GM19035 (cell line): ENCODE measurements at regions not wholly inside any gene's neighbourhood (a gene's known extent, or its start where the extent isn't known, plus 50 kb on each side); places are given as distances from the start of the nearest gene placed in this dataset.
"Not testable (repeated sequence)": the region's sequence is repeated elsewhere in the genome, so short reads cannot be mapped to it uniquely, and the experiment has no call there.

Experiments used
- ATAC-seq: cut with Tn5 transposase; IDR thresholded peaks from one replicate; pipeline ENCODE4 v1.9.1; 2021; ENCODE audit not compliant: unreplicated experiment

DNA sequence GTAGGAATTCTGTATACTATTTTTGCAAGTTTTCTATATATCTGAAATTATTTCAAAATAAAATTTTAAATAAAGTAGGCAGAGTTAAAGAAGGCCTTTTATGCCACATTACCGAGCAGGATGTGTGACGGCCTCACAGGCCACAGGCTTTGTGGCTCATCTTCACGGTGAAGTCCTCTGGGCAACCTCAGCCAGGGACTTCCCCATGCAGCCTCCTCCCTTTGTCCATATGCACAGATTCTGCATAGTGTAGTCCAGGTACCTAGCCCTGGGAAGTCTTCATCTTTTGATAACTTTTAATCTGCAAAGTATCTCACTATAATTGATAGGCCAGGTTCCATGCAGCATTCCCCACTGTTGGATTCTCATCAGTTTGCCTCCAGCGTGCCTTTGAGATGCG is 62.8 kb downstream of the ARHGAP11B start:
- not testable (repeated sequence) for ATAC-seq

DNA sequence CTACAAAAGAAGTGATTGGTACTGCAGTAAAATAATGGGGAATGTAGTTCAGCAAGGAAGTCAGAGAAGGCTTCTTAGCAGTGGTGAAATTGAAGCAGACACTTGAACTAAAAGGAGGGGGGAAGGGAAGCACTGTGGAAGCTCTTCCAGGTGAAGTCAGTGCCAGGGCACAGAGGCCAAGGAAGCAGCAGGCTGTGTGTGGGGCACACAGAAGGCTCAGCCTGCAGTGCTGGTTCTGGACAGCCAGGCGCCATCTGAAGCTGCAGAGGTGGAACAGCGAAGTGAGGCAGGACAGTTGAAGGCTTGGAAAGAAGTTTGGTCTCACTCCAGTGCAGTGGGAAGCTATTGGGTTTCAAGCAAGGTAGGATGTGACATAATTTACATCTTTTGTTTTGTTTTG is 64.2 kb downstream of the ARHGAP11B start:
- ATAC-seq = not testable (repeated sequence)

DNA sequence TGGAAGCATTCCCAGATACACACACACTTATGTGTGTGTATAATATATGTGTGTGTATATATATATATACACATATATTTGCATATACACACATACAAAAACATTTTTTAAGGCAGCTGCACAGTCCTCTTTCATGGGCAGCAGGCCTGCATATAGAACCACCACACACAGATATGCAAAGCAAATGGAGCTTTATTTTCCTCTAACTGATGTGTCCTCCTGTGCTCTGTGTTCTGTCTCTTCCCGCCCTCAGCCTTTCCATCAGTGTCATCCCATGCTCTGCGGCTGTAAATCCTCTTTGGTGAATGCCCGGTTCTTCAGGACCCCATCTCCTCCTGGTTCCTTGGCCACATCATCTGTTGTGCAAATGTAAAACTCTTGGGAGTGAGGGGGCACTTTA is 69.9 kb downstream of the ARHGAP11B start:
- ATAC-seq = not testable (repeated sequence)

DNA sequence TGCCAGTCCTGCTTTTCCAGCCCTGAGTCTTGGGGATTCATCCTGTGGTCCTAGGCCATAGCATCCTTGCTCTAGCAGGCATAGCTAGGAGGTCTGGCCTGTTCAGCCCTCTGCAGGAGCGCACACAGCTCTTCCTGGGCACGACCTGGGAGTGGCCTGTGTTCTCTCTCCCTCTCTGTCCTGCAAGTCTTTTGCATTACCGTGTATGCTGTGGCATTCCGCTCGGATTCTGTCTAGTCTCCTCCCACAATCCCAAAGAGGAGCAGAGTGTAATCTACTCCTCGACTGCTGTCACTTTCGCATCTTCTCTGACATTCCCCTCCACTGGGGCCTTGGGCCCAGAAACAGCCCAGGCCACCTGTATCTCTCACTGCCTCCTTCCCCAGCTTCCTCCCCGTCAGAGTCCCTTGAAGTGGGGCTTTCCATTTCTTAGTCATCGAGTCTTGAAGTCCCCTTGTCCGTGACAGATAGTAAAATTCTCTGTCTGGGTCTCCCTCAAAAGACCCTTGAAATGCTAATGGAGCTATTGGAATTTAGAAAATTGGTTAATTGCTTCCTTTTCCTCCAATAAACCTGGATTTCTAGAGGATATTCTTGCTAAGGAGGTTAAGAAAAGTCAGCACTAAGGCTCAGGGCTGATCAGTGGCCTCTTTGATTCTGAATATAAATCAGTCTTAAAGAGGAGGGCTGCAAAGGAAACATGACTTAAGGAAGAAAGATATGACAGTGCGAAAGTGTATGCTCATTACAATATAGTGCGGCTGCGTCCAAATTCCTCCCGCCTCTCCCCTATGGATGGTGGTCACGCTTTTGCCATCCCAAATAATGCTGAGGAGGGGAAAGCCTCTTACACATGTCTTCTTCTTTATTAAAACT is 70.7 kb downstream of the ARHGAP11B start:
- peak; percentile 84 for ATAC-seq

DNA sequence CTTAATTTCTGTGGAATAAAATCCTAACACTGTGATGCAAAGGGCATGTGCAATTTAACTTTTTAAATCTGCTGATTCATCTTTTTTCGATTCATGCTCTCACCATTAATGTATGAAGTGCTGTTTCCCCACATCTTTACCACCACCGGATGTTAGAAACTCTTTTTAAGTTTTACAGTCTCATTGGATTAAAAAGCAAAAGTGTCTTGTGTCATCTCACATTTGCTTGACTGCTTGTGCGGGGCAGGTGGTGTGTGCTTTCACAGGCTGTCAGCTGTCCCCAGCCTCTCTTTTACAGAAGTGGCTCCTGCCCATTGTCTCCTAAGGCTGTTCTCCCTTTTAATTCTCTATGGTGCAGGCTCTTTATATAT is 71.4 kb downstream of the ARHGAP11B start:
- peak; percentile 65 for ATAC-seq

DNA sequence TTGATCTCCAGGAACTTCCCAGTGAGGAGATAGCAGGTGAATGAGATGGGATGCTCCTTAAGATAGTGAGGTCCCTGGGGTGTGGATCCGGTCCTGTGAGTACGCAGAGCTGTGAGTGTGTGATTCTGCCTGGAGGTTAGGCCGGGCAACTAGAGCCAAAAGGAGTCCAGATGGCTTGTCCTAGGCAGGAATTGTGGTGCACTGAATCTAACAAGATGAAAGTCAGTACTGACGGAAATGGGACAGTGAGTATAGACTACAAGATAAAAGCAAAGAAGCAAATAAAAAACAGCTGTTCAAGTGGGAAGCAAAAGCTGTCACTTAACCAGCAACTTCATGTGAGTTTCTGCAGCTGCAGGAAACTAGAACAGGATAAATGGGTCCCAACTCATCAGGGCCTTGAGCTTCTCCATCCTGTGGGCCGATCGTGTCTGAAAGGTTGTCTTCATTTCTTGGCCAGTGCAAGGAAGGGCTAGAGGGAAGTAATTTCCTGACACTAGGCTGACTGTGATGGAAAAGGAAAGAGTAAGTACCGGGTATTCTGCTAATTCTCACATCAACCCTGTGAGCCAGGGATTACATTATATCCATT is 74.2 kb downstream of the ARHGAP11B start:
- not testable (repeated sequence) for ATAC-seq

DNA sequence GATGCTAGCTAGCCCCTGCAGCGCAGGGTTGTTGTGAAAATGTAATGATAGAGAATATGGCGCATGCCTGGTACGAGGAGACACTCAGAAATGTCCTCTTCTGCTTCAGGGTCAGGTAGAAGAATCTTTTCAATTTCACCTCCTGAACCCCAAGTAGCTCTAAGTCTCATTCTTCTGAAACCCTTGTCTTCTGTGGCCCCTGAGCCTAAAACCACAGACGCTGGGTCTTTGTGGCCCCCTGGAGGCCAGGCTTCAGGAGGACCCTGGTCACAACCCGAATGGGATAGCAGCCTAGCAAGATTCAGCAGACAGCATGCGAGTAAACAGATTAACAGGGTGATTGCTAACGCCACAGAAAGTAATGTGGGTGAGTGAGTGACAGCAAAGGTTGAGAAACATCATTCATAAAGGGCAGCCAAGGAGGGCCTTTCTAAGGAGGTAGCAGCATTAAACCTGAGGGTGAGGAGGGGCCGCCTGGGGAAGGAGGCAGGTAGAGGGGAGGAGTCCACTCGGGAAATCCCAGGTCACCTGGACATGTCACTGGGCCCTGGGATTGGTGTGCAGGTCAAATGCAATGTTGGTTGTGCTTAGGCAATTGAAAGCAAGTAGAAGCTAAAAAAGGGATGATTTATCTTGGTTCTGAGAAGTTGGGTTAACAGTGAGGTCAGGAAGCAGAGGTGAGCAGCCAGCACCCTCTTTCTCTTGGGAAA is 82.2 kb downstream of the ARHGAP11B start:
- ATAC-seq = not testable (repeated sequence)

DNA sequence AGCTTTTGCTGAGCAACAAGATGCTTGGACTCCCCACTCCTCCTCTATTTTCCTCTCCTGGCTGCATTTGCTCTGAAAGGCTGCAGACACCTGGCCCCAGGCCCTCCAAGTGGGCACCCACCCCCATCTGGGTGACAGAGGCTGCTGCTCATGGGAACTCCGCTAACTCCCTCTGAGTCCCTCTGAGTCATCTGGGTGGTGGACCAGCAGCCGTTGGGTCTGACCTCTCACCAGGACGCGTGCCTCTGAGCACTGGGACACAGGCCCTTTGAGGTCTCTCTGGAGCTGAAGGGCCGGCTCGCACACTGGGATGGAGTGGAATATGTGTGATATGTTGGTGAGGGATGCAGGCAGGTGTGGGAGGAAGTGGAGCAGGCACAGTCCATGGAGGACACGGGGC is 82.9 kb downstream of the ARHGAP11B start:
- ATAC-seq = not testable (repeated sequence)

DNA sequence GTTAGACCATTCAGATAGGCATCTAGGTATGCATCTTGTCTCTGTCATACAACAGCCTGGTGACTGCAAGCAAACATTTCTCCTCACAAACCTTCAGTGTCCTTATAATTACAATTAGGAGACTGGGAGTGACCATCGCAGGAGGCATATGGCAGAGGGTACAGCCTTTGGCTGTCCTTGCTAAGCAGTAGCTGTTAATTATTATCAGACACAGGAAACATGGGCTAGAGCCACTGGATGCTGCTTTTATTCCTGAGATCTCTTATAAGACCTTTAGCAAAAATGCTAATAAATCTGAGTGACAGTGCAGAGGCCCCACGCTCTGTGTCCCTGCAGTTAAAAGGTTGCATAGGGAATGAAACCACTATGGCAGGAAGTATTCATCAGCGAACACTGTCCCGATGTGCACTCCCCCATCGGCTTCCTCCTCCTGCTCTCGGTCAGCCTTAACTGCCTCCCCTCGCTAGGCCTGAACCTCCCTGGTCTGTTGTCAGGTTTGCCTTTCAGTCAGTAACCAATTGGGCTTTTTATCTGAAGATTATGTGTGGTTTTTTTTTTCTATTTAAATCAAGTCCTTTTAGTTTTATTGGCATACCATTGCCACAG is 92.2 kb downstream of the ARHGAP11B start:
- ATAC-seq = not testable (repeated sequence)

DNA sequence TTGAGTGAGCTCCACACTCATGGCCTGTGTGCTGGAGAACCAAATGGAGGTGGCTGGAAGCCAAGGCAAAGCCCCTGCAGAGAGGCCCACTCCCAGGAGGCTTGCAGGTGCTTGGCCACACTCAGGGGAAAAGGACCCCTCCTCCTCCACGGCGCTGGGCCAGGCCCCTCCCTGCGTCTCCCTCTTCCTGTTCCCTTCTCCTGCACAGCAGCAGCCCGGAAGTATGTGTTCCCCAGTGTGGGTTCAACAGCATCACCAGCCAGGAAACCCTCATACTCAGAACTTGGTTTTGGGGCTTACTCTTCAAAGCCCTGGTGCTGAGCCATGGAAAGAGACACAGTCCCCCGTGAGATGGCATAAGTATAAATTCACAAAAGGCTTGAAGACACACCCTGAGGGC is 93.4 kb downstream of the ARHGAP11B start:
- not testable (repeated sequence) for ATAC-seq

DNA sequence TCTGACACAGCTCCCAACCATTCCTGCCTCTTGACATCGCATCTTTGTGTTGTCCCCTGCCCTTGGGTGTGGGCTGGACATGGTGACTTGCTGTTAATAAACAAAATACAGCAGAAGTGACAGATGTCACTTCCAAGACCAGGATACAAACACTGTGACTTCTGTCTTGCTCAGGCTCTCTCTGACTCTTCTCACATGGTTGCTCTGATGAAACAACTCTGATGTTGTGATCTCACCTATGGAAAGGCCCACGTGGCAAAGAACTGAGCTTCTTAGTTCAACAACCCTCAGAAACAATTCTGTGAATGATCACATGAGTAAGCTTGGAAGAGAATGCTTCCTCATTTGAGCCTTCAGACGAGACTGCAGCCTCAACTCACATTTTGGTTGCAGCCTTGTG is 94.9 kb downstream of the ARHGAP11B start:
- not testable (repeated sequence) for ATAC-seq

DNA sequence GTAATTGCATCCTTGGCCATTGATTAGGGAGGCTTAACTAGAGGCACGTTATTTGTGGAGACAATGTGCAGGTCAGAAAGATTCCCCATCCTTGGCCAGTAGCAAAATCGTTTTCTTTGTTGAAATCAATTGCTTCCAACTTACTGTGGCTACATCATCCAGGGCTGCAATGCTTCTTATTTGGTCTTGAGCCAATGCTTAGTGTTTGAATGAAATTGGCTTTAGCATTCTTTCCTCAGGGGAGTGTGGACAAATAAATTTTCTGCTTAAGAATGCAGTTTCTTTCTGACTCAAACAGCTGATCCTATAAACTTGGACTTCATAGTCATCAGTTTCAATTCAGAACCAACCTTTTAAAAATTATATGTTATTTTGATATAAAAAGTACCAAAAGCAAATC is 95.6 kb downstream of the ARHGAP11B start:
- ATAC-seq = not testable (repeated sequence)

DNA sequence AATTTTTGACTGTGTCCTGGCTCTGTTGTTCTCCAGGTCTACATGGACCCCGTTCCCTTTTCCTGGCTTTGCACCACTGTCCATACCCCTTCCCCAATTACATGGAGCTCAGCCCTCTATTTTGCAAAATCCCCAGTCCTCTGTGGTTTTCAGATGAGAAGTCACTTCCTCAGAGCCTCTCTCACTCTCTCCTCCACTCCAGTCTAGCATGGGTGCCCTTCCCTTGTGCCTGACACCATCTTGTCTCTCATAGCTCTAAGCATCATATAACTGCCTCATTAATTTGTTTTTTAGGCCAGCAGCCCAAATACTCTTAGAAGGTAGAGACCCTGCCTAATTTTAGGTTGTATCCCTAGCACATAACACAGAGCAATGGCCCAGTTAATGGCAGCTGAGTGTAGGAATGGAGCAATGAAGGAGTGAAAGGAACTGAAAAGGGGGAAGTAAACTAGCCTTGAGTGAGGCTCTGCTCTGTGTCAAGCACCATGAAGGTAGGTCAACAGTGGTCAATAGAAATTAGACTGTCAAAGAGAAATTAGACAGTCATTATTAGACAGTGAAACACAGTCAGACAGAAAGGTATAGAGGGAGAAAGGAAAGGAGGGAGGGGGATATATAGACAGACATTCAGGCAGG is 97.7 kb downstream of the ARHGAP11B start:
- ATAC-seq = not testable (repeated sequence)

DNA sequence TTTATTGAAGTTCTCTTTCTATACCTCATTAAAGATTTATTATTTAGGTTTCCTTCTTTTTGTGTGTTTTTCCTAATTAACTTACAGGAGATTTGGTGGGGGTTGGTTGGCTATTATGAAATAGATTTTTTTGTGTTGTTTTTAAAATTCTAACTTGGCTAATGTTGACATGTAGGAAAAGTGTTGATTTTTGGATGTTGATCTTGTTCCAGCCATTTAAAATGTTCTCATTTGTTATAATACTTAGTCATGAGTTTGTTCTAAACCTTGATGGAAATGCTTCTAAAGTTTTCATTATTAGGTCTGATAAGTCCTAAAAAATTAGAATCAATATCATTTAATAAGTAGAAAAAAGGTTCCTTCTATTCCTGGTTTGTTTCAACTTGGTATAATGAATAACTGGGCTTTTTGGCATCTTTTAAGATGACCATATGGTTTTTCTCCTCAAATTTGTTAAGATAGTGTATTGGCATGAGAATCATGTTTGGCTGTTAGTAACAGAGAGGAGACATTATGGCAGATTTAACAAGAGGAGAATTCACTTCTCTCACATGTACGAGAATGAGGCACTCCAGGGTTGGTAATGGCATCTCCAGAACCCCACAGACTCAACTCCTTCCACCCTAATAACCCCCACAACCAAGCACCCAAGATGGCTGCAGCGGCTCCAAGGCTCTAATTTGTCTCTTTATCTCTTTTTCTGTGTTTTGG is 104.1 kb downstream of the ARHGAP11B start:
- not testable (repeated sequence) for ATAC-seq

DNA sequence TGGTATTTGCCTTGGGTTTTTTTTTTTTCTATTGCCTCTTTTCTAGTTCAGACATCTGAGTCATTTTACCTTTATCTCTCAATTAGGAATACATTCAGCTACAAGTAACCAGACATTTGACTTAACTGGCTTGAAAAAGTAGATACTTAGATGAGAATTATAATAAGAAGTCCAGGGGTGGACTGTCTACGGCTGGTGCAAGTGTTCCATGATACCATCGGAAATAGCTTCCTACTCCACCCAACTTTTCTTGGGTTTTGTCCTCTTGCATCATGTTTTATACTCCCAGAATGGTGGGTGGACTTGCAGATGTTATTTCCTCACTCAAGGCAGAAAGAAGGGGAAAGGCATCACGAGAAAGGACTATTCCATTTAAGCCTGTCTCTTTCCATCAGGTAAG is 104.7 kb downstream of the ARHGAP11B start:
- ATAC-seq = not testable (repeated sequence)

DNA sequence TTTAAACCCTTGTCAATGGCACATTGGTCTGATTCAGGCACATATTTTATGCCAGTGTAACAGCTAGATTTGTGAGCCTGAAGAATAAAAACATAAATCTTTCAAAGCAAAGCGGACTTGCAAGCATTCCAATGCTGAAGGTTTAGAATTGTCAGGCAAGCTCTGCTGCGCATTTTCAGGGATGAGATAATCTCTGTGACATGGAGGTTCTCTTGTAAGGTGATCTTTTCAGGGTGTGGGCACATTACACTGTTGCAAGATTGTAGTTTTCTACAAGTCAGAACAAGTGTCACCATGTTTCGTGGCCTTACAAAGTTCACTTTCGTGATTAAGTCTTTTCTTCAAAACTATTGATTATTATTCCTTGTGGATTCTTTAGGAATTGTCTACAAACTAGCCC is 106.2 kb downstream of the ARHGAP11B start:
- ATAC-seq = not testable (repeated sequence)

DNA sequence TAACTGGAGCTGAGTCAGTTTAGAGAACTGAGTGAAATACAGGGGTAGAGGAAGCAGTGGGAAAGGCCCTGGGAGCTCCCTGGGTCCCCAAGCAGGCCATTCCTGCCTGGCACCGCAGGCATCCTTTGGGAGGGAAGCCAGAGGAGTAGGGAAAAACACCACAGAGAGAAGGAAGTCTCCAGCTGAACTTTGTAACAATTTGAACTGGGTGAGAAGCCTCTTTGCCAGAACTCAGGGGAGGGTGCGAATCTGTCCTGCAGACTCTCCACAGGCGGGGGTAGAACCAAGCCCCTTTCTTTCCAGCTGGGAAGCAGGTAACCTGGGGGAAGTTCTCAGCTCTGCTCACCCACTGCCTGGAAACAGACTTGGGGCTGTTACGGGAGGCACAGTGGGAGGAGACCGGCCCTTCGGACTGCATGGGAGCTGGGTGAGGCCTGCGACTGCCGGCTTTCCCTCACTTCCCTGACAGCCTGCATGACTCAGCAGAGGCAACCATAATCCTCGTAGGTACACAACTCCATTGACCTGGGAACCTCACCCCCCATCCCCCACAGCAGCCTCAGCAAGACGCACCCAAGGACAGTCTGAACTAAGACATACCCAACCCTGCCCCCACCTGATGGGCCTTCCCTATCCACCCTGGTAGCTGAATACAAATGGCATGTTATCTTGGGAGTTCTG is 110.1 kb downstream of the ARHGAP11B start:
- not testable (repeated sequence) for ATAC-seq

DNA sequence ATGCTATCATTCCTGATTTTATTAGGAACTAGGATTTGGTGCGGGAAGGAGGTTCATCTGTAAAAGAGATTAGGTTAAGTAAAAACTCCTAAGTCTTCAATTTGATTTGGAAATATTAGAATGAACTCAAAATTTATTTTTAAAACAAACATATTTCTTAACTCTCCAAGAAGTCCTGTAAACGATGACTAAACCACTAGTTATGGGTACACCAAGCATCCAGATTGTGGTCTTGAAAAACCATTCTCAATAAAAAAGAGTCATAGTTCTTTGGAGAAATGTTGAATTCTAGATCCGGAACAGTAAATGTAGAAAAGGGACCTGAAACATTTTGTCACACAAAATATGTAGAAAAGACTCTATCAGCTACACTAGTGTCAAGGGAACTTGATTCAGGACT is 116.9 kb downstream of the ARHGAP11B start:
- ATAC-seq = not testable (repeated sequence)

DNA sequence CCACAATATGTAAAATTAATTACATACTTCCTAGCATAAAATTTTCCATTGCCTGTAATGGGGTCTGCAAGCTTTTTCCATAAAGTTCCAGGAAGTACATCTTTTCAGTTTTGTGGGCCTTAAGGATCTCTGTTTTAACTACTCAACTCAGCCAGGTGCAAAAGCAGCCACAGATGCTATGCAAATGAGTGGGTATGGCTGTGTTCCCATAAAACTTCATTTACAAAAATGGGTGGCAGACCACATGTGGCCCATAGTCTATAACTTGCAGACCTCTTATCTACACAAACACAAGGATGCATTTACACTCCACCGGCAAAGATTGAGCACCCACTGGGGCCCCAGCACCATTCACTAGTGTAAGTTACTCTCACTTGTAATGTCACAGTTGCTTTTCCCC is 123.1 kb downstream of the ARHGAP11B start:
- not testable (repeated sequence) for ATAC-seq
